WTC11 (cell line): ENCODE measurements at regions not wholly inside any gene's neighbourhood (a gene's known extent, or its start where the extent isn't known, plus 50 kb on each side); places are given as distances from the start of the nearest gene placed in this dataset.

Experiments
- ATAC-seq: fragments of 200-7000 bp; cut with Tn5 transposase; 2 replicates; pipeline ENCODE4 v1.10.0; 2021; ENCODE audit warnings: mild to moderate bottlenecking, moderate library complexity
- CTCF ChIA-PET: fragments of 300-600 bp; sonication (Branson Sonifier 250); formaldehyde crosslinking; loops from one replicate; lab custom pipeline; 2021; ENCODE audit warnings: antibody characterized with exemption; lab: Charles Lee
- POLR2A ChIA-PET: fragments of 350-600 bp; sonication (Branson Sonifier 250); formaldehyde crosslinking; loops from one replicate; lab custom pipeline; 2021; ENCODE audit warnings: antibody characterized with exemption; lab: Charles Lee
- DNase-seq: peaks from one replicate; pipeline ENCODE4 v3.0.0; 2021; ENCODE audit warnings: low spot score
- H3K27ac Mint-ChIP-seq: 2 replicates; pipeline ENCODE4 v1.8.0; 2021; ENCODE audit warnings: mixed read lengths
- H3K27me3 Mint-ChIP-seq: 2 replicates; pipeline ENCODE4 v1.8.0; 2021; ENCODE audit warnings: low read depth, mild to moderate bottlenecking, moderate library complexity, mixed read lengths
- H3K36me3 Mint-ChIP-seq: 2 replicates; pipeline ENCODE4 v1.8.0; 2021; ENCODE audit warnings: mixed read lengths
- H3K4me1 Mint-ChIP-seq: 2 replicates; pipeline ENCODE4 v1.8.0; 2022; ENCODE audit warnings: mixed read lengths
- H3K4me3 Mint-ChIP-seq: 2 replicates; pipeline ENCODE4 v1.8.0; 2021; ENCODE audit warnings: mild to moderate bottlenecking, moderate library complexity, mixed read lengths
- H3K9me3 Mint-ChIP-seq: 2 replicates; pipeline ENCODE4 v1.8.0; 2021; ENCODE audit warnings: mixed read lengths
- ATF1 ChIP-seq: sonication (generic); formaldehyde crosslinking; IDR thresholded peaks from 2 replicates; pipeline ENCODE4 v1.8.1; 2023; ENCODE audit warnings: mild to moderate bottlenecking, moderate library complexity, missing genetic modification reagents
- CREM ChIP-seq: sonication (generic); formaldehyde crosslinking; IDR thresholded peaks from 2 replicates; pipeline ENCODE4 v1.8.1; 2022; ENCODE audit warnings: mild to moderate bottlenecking, missing genetic modification reagents, moderate library complexity
- ELF4 ChIP-seq: sonication (generic); formaldehyde crosslinking; IDR thresholded peaks from 2 replicates; pipeline ENCODE4 v1.8.1; 2022; ENCODE audit warnings: low read depth, mild to moderate bottlenecking, moderate library complexity, missing genetic modification reagents
- GRHL2 ChIP-seq: fragments of 250-450 bp; sonication (Bioruptor Pico); IDR thresholded peaks from 2 replicates; pipeline ENCODE4 v1.8.0; 2022; ENCODE audit warnings: mild to moderate bottlenecking, moderate library complexity; ENCODE audit not compliant: insufficient replicate concordance, severe bottlenecking
- JAZF1 ChIP-seq: fragments of 250-450 bp; sonication (Bioruptor Pico); IDR thresholded peaks from 2 replicates; pipeline ENCODE4 v1.9.0; 2021; ENCODE audit warnings: moderate library complexity, mild to moderate bottlenecking, inconsistent platforms
- MXD4 ChIP-seq: fragments of 250-450 bp; sonication (Bioruptor Pico); IDR thresholded peaks from 2 replicates; pipeline ENCODE4 v1.8.0; 2021; ENCODE audit warnings: mild to moderate bottlenecking, moderate library complexity, borderline replicate concordance
- NFYB ChIP-seq: sonication (generic); formaldehyde crosslinking; conservative IDR thresholded peaks from 2 replicates; pipeline ENCODE4 v1.8.0; 2022; ENCODE audit warnings: low read depth, missing genetic modification reagents
- NR1H2 ChIP-seq: sonication (generic); formaldehyde crosslinking; IDR thresholded peaks from 2 replicates; pipeline ENCODE4 v1.9.0; 2021; ENCODE audit warnings: mild to moderate bottlenecking, moderate library complexity, missing genetic modification reagents
- PRRX2 ChIP-seq: fragments of 250-450 bp; sonication (Bioruptor Pico); IDR thresholded peaks from 2 replicates; pipeline ENCODE4 v1.8.0; 2021; ENCODE audit warnings: mild to moderate bottlenecking
- SP1 ChIP-seq: sonication (generic); formaldehyde crosslinking; conservative IDR thresholded peaks from 2 replicates; pipeline ENCODE4 v1.8.1; 2022; ENCODE audit warnings: missing genetic modification reagents
- ZNF219 ChIP-seq: sonication (generic); formaldehyde crosslinking; IDR thresholded peaks from 2 replicates; pipeline ENCODE4 v1.8.0; 2023; ENCODE audit warnings: missing genetic modification reagents, mild to moderate bottlenecking, borderline replicate concordance
- ZNF416 ChIP-seq: fragments of 250-450 bp; sonication (Bioruptor Pico); IDR thresholded peaks from 2 replicates; pipeline ENCODE4 v1.9.0; 2021; ENCODE audit warnings: mild to moderate bottlenecking, inconsistent platforms
- TF ChIP-seq, protein P1 (sequence below): sonication (generic); formaldehyde crosslinking; IDR thresholded peaks from 2 replicates; pipeline ENCODE4 v1.8.1; 2023; ENCODE audit warnings: mild to moderate bottlenecking, missing genetic modification reagents, borderline replicate concordance
- TF ChIP-seq, protein P2 (sequence below): fragments of 250-450 bp; sonication (Bioruptor Pico); IDR thresholded peaks from 2 replicates; pipeline ENCODE4 v2.1.2; 2022; ENCODE audit warnings: mild to moderate bottlenecking, moderate library complexity
- TF ChIP-seq, protein P3 (sequence below): sonication (generic); formaldehyde crosslinking; IDR thresholded peaks from 2 replicates; pipeline ENCODE4 v1.8.0; 2022; ENCODE audit warnings: missing genetic modification reagents
- TF ChIP-seq, protein P4 (sequence below): sonication (generic); formaldehyde crosslinking; IDR thresholded peaks from 2 replicates; pipeline ENCODE4 v1.8.0; 2023; ENCODE audit warnings: missing genetic modification reagents
- TF ChIP-seq, protein P5 (sequence below): sonication (generic); formaldehyde crosslinking; IDR thresholded peaks from 2 replicates; pipeline ENCODE4 v1.8.1; 2022; ENCODE audit warnings: low read depth, missing genetic modification reagents, borderline replicate concordance
- TF ChIP-seq, protein P6 (sequence below): fragments of 250-450 bp; sonication (Bioruptor Pico); conservative IDR thresholded peaks from 2 replicates; pipeline ENCODE4 v1.9.0; 2021; ENCODE audit warnings: mild to moderate bottlenecking
- TF ChIP-seq, protein P7 (sequence below): fragments of 250-450 bp; sonication (Bioruptor Pico); IDR thresholded peaks from 2 replicates; pipeline ENCODE4 v1.9.0; 2021; ENCODE audit warnings: mild to moderate bottlenecking, borderline replicate concordance

DNA sequence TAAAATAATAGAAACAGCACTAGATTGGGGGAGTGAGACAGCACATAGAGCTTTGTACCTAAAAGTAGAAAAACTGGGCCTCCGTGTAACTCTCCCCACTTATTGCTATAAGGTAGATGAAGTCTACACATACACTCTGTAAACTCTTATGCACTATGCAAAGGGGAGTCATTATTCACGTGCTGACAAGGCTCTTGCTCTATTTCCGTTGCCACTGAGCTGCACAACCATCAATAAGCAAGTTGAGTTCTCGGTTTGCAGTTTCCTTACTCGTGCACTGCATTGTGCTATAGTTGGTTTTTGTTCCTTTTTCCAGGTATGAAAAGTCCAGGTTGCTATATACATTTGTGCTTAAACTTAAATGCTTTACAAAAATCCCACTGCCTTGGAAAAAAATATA lies 294.0 kb upstream of the DACH1 start (continued):
- TF ChIP-seq, protein P1, sequence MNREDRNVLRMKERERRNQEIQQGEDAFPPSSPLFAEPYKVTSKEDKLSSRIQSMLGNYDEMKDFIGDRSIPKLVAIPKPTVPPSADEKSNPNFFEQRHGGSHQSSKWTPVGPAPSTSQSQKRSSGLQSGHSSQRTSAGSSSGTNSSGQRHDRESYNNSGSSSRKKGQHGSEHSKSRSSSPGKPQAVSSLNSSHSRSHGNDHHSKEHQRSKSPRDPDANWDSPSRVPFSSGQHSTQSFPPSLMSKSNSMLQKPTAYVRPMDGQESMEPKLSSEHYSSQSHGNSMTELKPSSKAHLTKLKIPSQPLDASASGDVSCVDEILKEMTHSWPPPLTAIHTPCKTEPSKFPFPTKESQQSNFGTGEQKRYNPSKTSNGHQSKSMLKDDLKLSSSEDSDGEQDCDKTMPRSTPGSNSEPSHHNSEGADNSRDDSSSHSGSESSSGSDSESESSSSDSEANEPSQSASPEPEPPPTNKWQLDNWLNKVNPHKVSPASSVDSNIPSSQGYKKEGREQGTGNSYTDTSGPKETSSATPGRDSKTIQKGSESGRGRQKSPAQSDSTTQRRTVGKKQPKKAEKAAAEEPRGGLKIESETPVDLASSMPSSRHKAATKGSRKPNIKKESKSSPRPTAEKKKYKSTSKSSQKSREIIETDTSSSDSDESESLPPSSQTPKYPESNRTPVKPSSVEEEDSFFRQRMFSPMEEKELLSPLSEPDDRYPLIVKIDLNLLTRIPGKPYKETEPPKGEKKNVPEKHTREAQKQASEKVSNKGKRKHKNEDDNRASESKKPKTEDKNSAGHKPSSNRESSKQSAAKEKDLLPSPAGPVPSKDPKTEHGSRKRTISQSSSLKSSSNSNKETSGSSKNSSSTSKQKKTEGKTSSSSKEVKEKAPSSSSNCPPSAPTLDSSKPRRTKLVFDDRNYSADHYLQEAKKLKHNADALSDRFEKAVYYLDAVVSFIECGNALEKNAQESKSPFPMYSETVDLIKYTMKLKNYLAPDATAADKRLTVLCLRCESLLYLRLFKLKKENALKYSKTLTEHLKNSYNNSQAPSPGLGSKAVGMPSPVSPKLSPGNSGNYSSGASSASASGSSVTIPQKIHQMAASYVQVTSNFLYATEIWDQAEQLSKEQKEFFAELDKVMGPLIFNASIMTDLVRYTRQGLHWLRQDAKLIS, result no peak
- TF ChIP-seq NR1H2 (no peak), GRHL2 (CRISPR knock-in tag) (no peak), SP1 (CRISPR knock-in tag) (no peak)
- TF ChIP-seq, protein P2, sequence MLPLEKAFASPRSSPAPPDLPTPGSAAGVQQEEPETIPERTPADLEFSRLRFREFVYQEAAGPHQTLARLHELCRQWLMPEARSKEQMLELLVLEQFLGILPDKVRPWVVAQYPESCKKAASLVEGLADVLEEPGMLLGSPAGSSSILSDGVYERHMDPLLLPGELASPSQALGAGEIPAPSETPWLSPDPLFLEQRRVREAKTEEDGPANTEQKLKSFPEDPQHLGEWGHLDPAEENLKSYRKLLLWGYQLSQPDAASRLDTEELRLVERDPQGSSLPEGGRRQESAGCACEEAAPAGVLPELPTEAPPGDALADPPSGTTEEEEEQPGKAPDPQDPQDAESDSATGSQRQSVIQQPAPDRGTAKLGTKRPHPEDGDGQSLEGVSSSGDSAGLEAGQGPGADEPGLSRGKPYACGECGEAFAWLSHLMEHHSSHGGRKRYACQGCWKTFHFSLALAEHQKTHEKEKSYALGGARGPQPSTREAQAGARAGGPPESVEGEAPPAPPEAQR (CRISPR knock-in tag), result no peak

DNA sequence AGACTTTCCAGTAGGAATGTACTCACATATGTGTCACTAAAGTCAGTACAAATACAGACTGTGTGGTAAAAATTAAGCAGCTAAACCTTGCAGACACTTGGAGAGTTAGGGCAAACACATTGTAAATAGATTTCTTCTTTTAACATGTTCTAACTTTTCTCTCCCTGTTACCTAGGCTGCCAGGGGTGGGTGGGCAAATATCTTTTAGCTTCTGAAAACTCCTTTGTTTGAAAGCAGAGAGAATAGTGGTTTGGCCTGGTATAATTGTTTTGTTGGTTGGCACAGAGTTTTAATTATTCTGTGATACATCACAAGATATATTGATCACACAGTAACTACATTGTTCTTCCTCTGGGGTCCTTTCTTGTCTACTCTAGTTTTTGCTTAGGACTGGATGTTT lies 289.8 kb upstream of the DACH1 start:
- DNase-seq (no peak), ATAC-seq (no peak)
- CTCF ChIA-PET, result no interaction called here
- Mint-ChIP-seq H3K9me3 (no peaks in the 10 kb centered on the region), H3K36me3 (no peaks in the 10 kb centered on the region), H3K27me3 (no peaks in the 10 kb centered on the region), H3K4me1 (peaks cover 10% of the 10 kb centered on the region), H3K4me3 (no peak overlapping the region), H3K27ac (no peak overlapping the region)
- POLR2A ChIA-PET, result no interaction called here
- TF ChIP-seq, protein P3, sequence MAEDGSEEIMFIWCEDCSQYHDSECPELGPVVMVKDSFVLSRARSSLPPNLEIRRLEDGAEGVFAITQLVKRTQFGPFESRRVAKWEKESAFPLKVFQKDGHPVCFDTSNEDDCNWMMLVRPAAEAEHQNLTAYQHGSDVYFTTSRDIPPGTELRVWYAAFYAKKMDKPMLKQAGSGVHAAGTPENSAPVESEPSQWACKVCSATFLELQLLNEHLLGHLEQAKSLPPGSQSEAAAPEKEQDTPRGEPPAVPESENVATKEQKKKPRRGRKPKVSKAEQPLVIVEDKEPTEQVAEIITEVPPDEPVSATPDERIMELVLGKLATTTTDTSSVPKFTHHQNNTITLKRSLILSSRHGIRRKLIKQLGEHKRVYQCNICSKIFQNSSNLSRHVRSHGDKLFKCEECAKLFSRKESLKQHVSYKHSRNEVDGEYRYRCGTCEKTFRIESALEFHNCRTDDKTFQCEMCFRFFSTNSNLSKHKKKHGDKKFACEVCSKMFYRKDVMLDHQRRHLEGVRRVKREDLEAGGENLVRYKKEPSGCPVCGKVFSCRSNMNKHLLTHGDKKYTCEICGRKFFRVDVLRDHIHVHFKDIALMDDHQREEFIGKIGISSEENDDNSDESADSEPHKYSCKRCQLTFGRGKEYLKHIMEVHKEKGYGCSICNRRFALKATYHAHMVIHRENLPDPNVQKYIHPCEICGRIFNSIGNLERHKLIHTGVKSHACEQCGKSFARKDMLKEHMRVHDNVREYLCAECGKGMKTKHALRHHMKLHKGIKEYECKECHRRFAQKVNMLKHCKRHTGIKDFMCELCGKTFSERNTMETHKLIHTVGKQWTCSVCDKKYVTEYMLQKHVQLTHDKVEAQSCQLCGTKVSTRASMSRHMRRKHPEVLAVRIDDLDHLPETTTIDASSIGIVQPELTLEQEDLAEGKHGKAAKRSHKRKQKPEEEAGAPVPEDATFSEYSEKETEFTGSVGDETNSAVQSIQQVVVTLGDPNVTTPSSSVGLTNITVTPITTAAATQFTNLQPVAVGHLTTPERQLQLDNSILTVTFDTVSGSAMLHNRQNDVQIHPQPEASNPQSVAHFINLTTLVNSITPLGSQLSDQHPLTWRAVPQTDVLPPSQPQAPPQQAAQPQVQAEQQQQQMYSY (CRISPR knock-in tag), result no peak
- TF ChIP-seq ZNF416 (CRISPR knock-in tag) (no peak), CREM (CRISPR knock-in tag) (no peak), GRHL2 (CRISPR knock-in tag) (no peak), JAZF1 (CRISPR knock-in tag) (no peak), ATF1 (CRISPR knock-in tag) (no peak), NFYB (no peak), ZNF219 (CRISPR knock-in tag) (no peak), PRRX2 (CRISPR knock-in tag) (no peak), ELF4 (CRISPR knock-in tag) (no peak), MXD4 (no peak)
- TF ChIP-seq, protein P4, sequence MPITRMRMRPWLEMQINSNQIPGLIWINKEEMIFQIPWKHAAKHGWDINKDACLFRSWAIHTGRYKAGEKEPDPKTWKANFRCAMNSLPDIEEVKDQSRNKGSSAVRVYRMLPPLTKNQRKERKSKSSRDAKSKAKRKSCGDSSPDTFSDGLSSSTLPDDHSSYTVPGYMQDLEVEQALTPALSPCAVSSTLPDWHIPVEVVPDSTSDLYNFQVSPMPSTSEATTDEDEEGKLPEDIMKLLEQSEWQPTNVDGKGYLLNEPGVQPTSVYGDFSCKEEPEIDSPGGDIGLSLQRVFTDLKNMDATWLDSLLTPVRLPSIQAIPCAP, result no peak
- TF ChIP-seq, protein P5, sequence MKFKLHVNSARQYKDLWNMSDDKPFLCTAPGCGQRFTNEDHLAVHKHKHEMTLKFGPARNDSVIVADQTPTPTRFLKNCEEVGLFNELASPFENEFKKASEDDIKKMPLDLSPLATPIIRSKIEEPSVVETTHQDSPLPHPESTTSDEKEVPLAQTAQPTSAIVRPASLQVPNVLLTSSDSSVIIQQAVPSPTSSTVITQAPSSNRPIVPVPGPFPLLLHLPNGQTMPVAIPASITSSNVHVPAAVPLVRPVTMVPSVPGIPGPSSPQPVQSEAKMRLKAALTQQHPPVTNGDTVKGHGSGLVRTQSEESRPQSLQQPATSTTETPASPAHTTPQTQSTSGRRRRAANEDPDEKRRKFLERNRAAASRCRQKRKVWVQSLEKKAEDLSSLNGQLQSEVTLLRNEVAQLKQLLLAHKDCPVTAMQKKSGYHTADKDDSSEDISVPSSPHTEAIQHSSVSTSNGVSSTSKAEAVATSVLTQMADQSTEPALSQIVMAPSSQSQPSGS (CRISPR knock-in tag), result no peak
- TF ChIP-seq, protein P6, sequence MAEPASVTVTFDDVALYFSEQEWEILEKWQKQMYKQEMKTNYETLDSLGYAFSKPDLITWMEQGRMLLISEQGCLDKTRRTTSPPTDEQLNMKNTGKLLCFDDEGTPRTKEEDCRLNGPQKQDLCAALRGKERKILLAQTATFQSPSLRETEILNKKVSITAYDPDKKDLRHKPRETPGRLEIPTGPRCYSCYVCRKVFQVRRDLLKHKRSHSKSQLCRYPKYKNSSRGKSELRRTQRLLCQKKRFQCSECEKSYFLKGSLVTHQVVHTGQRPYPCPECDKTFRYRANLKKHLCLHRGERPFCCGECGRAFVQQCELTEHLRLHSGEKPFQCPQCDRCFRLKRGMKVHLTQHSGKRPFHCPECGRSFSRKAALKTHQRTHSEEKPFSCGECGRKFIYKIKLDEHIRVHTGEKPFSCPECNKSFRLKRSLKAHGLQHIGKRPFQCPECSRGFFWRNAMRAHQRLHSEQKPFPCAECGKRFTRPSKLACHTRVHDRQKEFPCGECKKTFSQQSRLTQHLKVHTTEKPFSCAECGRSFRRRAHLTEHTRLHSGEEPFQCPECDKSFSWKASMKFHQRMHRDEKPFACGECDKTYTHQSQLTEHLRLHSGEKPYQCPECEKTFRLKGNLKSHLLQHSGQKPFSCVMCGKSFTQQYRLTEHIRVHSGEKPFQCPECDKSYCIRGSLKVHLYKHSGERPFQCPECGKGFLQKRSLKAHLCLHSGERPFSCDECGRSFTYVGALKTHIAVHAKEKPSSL (CRISPR knock-in tag), result no peak
- TF ChIP-seq, protein P7, sequence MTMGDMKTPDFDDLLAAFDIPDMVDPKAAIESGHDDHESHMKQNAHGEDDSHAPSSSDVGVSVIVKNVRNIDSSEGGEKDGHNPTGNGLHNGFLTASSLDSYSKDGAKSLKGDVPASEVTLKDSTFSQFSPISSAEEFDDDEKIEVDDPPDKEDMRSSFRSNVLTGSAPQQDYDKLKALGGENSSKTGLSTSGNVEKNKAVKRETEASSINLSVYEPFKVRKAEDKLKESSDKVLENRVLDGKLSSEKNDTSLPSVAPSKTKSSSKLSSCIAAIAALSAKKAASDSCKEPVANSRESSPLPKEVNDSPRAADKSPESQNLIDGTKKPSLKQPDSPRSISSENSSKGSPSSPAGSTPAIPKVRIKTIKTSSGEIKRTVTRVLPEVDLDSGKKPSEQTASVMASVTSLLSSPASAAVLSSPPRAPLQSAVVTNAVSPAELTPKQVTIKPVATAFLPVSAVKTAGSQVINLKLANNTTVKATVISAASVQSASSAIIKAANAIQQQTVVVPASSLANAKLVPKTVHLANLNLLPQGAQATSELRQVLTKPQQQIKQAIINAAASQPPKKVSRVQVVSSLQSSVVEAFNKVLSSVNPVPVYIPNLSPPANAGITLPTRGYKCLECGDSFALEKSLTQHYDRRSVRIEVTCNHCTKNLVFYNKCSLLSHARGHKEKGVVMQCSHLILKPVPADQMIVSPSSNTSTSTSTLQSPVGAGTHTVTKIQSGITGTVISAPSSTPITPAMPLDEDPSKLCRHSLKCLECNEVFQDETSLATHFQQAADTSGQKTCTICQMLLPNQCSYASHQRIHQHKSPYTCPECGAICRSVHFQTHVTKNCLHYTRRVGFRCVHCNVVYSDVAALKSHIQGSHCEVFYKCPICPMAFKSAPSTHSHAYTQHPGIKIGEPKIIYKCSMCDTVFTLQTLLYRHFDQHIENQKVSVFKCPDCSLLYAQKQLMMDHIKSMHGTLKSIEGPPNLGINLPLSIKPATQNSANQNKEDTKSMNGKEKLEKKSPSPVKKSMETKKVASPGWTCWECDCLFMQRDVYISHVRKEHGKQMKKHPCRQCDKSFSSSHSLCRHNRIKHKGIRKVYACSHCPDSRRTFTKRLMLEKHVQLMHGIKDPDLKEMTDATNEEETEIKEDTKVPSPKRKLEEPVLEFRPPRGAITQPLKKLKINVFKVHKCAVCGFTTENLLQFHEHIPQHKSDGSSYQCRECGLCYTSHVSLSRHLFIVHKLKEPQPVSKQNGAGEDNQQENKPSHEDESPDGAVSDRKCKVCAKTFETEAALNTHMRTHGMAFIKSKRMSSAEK (CRISPR knock-in tag), result no peak
